GM21619 (cell line): ENCODE measurements at regions not wholly inside any gene's neighbourhood (a gene's known extent, or its start where the extent isn't known, plus 50 kb on each side); places are given as distances from the start of the nearest gene placed in this dataset.

ENCODE experiments used
- ATAC-seq: cut with Tn5 transposase; IDR thresholded peaks from one replicate; pipeline ENCODE4 v1.9.1; 2021; ENCODE audit not compliant: unreplicated experiment

GRCh38 chr2:18750672-18751554 lies 161.5 kb upstream of the NT5C1B start:
- ATAC-seq: no peak

GRCh38 chr2:18749912-18750526 lies 160.7 kb upstream of the NT5C1B start:
- ATAC-seq: no peak

GRCh38 chr2:18745431-18746272 lies 156.3 kb upstream of the NT5C1B start:
- ATAC-seq: no peak

GRCh38 chr2:18741895-18742732 lies 152.7 kb upstream of the NT5C1B start:
- ATAC-seq: no peak

GRCh38 chr2:18741191-18741590 lies 151.8 kb upstream of the NT5C1B start:
- no peak for ATAC-seq

GRCh38 chr2:18740474-18740881 lies 151.1 kb upstream of the NT5C1B start:
- no peak for ATAC-seq

GRCh38 chr2:18731666-18732065 lies 142.3 kb upstream of the NT5C1B start:
- ATAC-seq: no peak

- ATAC-seq: no peak
These were observed 135.2 kb upstream of the NT5C1B start for GRCh38 chr2:18724371-18725145.

GRCh38 chr2:18723219-18723618 lies 133.8 kb upstream of the NT5C1B start:
- no peak for ATAC-seq

GRCh38 chr2:18722101-18722500 lies 132.7 kb upstream of the NT5C1B start:
- no peak for ATAC-seq

GRCh38 chr2:18721038-18721922 lies 131.9 kb upstream of the NT5C1B start:
- no peak for ATAC-seq

- no peak for ATAC-seq
These were observed 130.8 kb upstream of the NT5C1B start for GRCh38 chr2:18719978-18720775.

GRCh38 chr2:18708203-18708715 lies 118.9 kb upstream of the NT5C1B start:
- ATAC-seq: no peak

GRCh38 chr2:18706001-18706400 lies 116.6 kb upstream of the NT5C1B start:
- ATAC-seq: no peak

GRCh38 chr2:18704276-18704675 lies 114.9 kb upstream of the NT5C1B start:
- no peak for ATAC-seq

GRCh38 chr2:18703555-18703954 lies 114.2 kb upstream of the NT5C1B start:
- ATAC-seq: no peak

- ATAC-seq: no peak
These were observed 112.6 kb upstream of the NT5C1B start for GRCh38 chr2:18701981-18702380.

GRCh38 chr2:18701546-18701945 lies 112.2 kb upstream of the NT5C1B start:
- ATAC-seq: no peak
